A172 (cell line): ENCODE measurements at regions not wholly inside any gene's neighbourhood (a gene's known extent, or its start where the extent isn't known, plus 50 kb on each side); places are given as distances from the start of the nearest gene placed in this dataset.

ENCODE experiments used
- DNase-seq: peaks from one replicate; pipeline ENCODE4 v3.0.0-alpha.2; 2015; ENCODE audit warnings: low spot score

- DNase-seq: no peak
These were observed 132.7 kb upstream of the HABP2 start for GRCh38 chr10:113420057-113420732.

DNA sequence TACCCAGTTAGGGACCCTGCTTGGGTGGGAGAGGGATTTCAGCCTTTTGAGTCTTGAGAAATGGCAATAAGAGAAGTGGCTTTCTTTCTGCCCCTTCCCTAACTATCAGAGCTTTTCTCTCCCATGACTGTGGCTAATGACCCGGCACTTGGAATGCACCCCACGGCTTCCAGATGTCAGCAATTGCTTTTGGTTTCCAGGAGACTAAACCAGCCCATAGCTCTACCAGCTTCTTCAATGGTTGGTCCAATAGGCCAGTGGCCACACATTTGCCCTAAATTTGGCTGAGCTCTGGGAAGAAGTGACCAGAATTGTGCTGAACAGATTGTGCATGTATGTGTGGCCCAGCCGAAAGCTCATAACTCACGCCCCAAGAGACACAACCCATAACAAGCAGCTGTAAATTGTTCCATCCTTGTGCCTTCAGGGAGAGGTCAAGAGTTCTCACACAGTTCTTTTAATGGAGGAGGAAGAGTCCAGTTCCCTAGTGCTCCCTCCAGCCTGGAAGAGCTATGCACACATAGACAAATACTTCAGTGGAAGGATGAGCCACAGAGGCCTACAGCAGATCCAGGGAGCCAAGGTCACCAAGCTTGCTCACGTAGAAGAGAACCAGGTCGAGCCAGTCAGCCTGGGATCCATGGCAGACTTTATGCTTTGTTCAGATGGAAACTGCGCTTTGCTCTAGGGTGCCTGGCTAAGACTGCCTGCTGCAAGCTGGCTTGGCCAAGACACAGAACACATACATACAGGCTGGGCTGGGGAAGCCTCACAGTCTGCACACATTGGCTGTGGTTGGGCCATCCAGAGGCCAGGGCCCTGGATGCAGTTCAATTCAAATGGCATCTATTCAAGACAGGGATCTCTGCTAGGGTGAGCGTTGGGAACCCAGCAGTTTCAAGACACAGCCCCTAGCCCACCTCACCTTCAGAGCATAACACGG is 131.8 kb upstream of the HABP2 start:
- no peak for DNase-seq

GRCh38 chr10:113422371-113422770 is 130.5 kb upstream of the HABP2 start:
- no peak for DNase-seq

DNA sequence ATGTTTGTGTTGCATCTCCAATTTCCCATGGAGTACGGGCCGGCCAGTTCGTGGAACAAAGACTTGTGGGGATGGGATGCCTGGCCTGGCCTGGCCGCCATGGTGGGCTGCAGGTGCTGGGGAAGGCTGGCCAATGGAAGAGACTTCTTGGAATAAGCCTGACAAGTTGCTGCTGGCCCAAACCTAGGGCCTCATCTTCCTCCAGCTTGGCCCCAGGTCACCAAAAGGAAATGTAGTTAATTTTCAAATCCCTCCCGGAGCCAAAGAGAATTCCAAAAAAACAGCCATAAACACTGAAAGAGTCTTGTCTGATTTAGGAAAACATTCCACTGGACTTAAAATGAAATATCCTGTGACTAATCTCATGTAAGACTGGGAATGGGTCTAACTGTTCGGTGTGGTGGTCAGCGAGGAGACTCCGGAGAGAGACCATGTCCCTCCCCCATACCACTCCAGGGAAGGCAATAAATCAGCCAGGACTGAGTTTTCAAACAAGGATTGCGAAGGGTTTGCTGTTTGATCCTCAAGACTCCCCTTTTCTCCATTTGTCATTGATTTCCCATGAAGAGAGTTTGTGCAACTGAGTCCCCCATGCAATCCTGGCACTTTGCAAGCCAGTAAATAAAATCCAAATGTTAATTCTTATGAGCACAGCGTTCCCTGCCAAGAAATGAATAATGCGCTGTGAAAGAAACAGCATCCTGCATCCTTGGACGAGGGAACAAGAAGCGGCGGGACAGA is 128.7 kb upstream of the HABP2 start:
- DNase-seq: no peak

DNA sequence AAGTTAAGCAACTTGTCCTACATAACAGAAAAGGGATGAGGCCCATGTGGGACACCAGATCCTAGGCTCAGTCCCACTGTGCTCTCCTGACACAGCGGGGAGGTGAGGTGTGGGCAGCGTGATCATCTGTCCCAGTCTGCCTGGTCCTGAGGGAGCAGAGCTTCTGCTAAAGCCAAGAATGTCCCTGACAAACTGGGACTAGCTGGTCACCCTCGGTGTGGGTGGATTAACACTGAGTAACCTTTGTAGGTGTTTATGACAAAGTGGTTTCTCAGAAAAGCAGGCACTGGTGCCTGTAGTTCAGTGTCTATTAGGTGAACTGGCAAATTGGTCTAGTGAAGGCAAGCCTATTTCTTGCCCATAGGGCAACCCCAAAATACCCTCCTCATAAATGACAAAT is 127.8 kb upstream of the HABP2 start:
- DNase-seq: no peak

- no peak for DNase-seq
These were observed 127.3 kb upstream of the HABP2 start for GRCh38 chr10:113425541-113425951.

DNA sequence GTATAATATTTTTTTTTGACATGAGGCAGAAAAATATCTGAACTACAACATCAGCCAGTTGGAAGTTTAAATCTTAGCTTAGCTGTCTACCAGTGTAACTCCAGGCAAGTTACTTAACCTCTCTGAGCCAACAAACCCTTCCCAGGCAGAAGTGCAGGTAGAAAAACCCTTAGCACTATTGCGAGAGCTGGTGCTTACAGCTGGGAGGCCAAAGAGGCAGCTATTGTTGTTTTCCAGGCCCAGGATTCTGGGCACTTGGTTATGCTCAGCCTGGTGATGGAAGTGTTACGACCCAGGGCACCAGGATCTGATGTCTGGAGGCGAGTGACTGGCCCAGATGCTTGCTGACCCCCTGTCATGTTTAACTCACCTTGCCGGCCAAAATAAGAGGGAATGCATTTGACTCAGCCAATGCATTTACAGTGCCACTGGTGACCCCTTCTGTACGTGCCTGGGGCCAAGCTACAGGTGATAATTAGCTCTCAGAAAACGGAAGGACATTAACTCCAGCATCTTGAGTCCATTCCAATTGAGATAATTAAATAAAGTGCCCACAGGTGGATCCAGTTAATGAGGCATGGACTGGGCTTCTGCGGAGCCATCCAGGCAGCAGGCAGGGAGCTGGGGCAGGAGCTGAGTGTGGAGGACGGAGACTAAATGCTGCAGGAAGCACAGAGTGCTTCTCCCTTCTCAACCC is 126.5 kb upstream of the HABP2 start:
- DNase-seq: no peak

- no peak for DNase-seq
These were observed 125.6 kb upstream of the HABP2 start for GRCh38 chr10:113427236-113427735.

GRCh38 chr10:113427811-113428558 is 124.9 kb upstream of the HABP2 start:
- no peak for DNase-seq

GRCh38 chr10:113430634-113431397 is 122.0 kb upstream of the HABP2 start:
- no peak for DNase-seq

GRCh38 chr10:113431398-113432160 is 121.3 kb upstream of the HABP2 start:
- DNase-seq: no peak

DNA sequence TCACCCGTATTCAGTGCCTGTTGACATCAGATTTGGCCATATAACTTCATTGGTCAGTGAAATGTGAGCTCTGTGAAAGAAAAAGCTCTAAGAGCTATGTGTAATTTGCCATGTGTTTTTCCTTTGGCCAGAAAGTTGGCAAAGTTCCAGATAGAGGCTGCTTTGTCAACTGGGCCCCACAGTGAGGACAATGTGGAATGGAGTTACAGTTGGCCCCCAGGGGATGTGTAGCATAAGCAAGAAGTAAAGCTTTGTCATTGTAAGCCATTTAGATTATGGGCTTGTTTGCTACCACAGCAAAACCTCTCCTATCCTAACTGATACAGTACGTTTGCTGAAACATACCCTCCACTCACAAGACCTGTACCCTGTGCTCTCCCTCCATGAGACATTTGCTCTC is 119.1 kb upstream of the HABP2 start:
- DNase-seq: no peak

GRCh38 chr10:113434315-113434714 is 118.5 kb upstream of the HABP2 start:
- no peak for DNase-seq

GRCh38 chr10:113434950-113435349 is 117.9 kb upstream of the HABP2 start:
- no peak for DNase-seq

DNA sequence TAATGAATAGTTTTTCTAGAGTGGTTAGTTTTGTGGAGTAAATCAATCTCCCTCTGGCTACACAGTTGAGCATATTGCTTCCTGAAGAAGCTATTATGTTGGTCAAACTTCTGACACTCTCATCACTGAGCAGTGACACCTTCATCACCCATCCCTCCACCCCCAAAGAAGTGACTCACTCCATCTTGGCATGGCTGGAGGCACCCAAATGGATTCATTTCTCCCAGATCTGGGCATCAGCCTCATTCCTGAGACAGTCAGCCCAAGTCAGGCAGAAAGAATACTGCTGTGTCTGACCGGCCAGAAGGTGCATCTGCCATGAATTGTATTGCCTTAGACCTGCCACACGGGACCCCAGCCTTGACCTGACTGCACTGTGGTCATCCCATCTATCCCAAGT is 117.0 kb upstream of the HABP2 start:
- no peak for DNase-seq

- DNase-seq: no peak
These were observed 116.0 kb upstream of the HABP2 start for GRCh38 chr10:113436851-113437250.

DNA sequence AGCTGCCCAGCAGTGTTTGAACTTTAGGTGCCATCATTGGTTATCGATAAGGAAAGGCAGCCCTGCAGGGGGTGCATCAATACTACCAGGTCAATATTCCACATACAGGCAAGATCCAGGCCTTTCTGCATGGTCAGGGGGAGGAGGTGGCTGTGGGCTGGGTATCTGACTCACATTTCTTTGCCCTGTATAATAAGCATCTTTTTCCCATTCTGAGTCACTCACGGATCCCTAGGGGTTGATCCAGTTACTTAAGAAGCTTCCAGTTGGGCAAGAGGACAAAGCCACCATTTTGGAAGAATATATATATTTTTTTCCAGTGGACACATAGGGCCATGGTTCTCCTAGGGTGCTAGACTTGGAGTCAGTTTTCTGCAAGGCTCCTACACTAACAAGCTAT is 114.2 kb upstream of the HABP2 start:
- DNase-seq: peak; percentile 24

DNA sequence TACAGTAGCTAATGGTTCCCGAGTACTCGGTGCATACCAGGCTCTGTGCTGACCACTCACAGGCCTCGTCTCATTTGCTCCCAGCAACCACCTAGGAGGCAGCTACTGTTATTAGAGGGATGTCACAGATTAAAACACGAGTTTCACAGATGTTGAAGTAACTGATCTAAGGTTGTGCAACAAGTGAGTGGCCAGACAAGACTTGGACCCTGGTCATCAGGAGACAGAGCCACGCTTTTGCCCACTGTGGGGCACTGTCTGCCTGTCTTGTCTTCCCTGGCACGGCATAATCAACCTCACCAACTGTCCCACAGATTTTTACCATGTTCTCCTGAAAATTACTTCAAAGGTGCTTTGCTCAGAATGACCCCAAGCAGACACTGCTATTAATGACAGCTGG is 111.6 kb upstream of the HABP2 start:
- DNase-seq: no peak

DNA sequence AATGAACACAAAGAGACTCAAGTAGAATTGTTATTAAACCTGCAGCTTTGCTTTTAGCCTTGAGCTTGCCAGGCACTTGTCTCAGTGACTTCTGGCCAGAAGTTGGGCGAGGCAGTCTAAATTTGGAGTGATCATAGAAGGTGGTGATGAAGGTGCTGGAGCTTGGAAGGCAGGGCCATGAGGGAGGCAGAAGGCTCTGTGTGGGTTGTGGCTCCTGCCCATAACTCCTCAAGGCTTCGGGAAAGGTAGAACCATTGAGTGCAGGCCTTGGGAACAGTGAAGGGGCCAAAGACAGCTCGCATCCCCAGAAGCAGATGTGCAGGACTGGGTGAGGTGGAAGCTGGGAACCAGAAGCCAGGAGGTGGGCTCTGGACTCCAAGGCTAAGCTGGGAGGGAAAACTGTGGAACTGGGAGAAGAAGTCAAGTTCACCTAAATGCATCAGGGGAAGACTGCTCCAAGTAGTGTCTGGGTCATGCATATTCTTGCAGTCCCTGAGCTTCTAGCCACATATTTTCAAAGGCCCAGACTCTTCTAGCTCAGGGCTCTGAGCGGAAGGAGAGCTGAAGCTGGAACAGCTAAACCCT is 111.1 kb upstream of the HABP2 start:
- no peak for DNase-seq
